ENCODE measurements at regions not wholly inside any gene's neighbourhood (a gene's known extent, or its start where the extent isn't known, plus 50 kb on each side); places are given as distances from the start of the nearest gene placed in this dataset.

DNA sequence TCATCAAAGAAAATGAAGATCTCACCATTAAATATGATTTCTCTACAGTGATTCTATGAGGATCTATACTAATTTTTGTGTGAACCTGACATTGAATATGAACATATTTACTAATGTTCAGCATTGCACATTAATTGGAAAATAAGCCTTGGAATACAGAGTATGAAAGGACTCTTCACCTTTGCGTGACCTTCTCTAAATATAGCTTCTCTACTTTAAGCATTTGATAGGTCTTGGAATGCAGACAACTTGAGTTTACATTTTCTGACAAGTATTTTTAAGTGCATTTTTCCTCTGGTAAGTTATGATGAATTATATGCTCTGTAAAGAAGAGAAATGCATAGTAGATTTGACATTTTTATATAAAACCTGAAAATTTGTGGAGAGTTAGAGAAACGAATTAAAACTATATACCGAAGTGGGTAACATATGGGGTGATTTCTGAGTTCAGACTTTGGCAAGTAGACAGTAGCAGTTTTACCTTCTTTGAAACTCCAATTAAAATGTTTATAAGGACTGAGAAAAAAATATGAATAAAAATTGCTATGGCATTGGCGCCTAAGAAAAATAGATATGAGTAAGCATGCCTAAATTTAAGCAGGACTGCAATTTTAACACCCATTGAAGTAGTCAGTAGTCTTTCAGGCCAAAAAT, 371.9 kb downstream of the GABRG1 start:
- TF ChIP-seq, protein P1, sequence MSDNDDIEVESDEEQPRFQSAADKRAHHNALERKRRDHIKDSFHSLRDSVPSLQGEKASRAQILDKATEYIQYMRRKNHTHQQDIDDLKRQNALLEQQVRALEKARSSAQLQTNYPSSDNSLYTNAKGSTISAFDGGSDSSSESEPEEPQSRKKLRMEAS (IDR thresholded peaks at IDR 0.05), result no peak
- TF ChIP-seq TAF1 (IDR thresholded peaks at IDR 0.05; ENCODE audit: low read depth), result no peak
- TF ChIP-seq, protein P2, sequence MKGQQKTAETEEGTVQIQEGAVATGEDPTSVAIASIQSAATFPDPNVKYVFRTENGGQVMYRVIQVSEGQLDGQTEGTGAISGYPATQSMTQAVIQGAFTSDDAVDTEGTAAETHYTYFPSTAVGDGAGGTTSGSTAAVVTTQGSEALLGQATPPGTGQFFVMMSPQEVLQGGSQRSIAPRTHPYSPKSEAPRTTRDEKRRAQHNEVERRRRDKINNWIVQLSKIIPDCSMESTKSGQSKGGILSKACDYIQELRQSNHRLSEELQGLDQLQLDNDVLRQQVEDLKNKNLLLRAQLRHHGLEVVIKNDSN (IDR thresholded peaks at IDR 0.05), result no peak
- no peak for TF ChIP-seq TEAD4 (IDR thresholded peaks at IDR 0.05)
- TF ChIP-seq YY1 (IDR thresholded peaks at IDR 0.05; ENCODE audit: low read depth), result no peak
- TF ChIP-seq CREB1 (IDR thresholded peaks at IDR 0.05; ENCODE audit: low read depth), result no peak
- TF ChIP-seq EGR1 (IDR thresholded peaks at IDR 0.05), result no peak
- no peak for TF ChIP-seq EP300 (IDR thresholded peaks at IDR 0.05; ENCODE audit: borderline replicate concordance)
- TF ChIP-seq TCF12 (IDR thresholded peaks at IDR 0.05; ENCODE audit: low read depth), result no peak
- TF ChIP-seq CEBPB (IDR thresholded peaks at IDR 0.05), result no peak
- TF ChIP-seq, protein P3, sequence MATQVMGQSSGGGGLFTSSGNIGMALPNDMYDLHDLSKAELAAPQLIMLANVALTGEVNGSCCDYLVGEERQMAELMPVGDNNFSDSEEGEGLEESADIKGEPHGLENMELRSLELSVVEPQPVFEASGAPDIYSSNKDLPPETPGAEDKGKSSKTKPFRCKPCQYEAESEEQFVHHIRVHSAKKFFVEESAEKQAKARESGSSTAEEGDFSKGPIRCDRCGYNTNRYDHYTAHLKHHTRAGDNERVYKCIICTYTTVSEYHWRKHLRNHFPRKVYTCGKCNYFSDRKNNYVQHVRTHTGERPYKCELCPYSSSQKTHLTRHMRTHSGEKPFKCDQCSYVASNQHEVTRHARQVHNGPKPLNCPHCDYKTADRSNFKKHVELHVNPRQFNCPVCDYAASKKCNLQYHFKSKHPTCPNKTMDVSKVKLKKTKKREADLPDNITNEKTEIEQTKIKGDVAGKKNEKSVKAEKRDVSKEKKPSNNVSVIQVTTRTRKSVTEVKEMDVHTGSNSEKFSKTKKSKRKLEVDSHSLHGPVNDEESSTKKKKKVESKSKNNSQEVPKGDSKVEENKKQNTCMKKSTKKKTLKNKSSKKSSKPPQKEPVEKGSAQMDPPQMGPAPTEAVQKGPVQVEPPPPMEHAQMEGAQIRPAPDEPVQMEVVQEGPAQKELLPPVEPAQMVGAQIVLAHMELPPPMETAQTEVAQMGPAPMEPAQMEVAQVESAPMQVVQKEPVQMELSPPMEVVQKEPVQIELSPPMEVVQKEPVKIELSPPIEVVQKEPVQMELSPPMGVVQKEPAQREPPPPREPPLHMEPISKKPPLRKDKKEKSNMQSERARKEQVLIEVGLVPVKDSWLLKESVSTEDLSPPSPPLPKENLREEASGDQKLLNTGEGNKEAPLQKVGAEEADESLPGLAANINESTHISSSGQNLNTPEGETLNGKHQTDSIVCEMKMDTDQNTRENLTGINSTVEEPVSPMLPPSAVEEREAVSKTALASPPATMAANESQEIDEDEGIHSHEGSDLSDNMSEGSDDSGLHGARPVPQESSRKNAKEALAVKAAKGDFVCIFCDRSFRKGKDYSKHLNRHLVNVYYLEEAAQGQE (IDR thresholded peaks at IDR 0.05; ENCODE audit: low read depth), result no peak
- TF ChIP-seq RAD21 (IDR thresholded peaks at IDR 0.05; ENCODE audit: low read depth), result no peak

Measured in Ishikawa (cell line).